ENCODE measurements at regions not wholly inside any gene's neighbourhood (a gene's known extent, or its start where the extent isn't known, plus 50 kb on each side); places are given as distances from the start of the nearest gene placed in this dataset.

GRCh38 chr5:1701884-1702283, 97.8 kb downstream of the MRPL36 start:
- TF ChIP-seq CTCF (IDR thresholded peaks at IDR 0.05) (no peak), POLR2A (IDR thresholded peaks at IDR 0.05) (no peak)

Measured in heart left ventricle (tissue), 13 donors.